AG09309 (cell line): ENCODE measurements at regions not wholly inside any gene's neighbourhood (a gene's known extent, or its start where the extent isn't known, plus 50 kb on each side); places are given as distances from the start of the nearest gene placed in this dataset.

ENCODE experiments used
- DNase-seq: peaks from one replicate; pipeline ENCODE4 v3.0.0-alpha.2; 2010; ENCODE audit warnings: low read depth
- H3K4me3 ChIP-seq: 2 replicates; pipeline ENCODE4 v1.5.1; 2011; ENCODE audit warnings: mild to moderate bottlenecking, low read depth, low read length, moderate library complexity; ENCODE audit not compliant: control insufficient read depth
- TF ChIP-seq, protein P1 (sequence below): IDR thresholded peaks from 2 replicates; pipeline ENCODE4 v1.5.1; 2011; ENCODE audit warnings: mild to moderate bottlenecking, low read depth, low read length, inconsistent platforms; ENCODE audit not compliant: insufficient read depth, control insufficient read depth; ENCODE audit errors: missing control alignments

DNA sequence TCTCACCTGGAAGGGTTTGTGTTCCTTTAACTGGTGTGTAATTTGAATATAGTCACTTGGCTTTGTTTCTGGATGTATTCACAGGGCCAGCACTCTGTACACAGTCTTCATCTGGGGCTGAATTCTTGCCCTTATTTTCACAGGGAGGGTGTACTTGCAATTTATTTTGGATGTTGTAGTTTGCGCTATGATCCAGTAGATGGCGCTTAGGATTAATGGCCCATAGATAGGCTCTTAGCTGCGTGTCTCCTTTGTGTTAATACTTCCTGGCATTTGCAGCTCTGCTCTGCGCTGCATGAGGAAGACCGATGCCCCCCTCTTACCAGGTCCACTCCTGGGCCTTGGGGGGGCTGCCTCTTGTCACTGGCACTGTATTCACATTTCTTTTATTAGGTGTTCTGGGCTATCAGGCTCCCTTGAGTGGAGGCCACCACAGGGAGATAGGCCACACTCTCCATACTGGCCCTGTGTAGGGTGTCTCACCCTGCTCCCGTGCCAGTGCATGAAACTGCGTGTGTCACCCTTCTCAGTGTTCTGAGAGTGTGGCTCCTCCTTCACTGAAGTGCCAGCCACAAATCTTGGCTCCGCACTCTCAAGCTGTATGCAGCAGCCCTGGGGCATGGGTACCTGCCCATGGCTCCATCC, 562.2 kb downstream of the ZIC3 start:
- DNase-seq: no peak
- no peak overlapping the region for H3K4me3 ChIP-seq
- TF ChIP-seq, protein P1, sequence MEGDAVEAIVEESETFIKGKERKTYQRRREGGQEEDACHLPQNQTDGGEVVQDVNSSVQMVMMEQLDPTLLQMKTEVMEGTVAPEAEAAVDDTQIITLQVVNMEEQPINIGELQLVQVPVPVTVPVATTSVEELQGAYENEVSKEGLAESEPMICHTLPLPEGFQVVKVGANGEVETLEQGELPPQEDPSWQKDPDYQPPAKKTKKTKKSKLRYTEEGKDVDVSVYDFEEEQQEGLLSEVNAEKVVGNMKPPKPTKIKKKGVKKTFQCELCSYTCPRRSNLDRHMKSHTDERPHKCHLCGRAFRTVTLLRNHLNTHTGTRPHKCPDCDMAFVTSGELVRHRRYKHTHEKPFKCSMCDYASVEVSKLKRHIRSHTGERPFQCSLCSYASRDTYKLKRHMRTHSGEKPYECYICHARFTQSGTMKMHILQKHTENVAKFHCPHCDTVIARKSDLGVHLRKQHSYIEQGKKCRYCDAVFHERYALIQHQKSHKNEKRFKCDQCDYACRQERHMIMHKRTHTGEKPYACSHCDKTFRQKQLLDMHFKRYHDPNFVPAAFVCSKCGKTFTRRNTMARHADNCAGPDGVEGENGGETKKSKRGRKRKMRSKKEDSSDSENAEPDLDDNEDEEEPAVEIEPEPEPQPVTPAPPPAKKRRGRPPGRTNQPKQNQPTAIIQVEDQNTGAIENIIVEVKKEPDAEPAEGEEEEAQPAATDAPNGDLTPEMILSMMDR: peak; percentile 61

DNA sequence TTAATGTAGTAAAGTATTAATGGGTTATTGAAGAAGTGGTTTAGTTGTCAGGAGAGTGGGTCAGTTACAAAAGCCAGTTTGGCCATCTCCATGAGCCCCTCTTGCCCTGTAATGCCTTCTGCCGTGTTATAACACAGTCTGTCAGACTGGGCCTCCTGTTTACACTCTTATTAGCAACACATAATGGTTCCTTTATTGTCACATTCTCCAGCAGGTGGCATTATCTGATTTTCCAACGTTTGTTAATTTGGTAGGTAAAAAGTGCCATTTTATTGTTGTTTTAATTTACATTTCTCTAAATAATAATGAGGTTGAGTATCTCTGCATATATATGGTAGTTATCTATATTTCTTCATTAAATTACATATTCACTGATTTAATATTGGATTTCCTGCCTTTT, 560.8 kb downstream of the FGF13 start:
- no peak for DNase-seq
- H3K4me3 ChIP-seq: no peak overlapping the region
- TF ChIP-seq, protein P1: no peak

DNA sequence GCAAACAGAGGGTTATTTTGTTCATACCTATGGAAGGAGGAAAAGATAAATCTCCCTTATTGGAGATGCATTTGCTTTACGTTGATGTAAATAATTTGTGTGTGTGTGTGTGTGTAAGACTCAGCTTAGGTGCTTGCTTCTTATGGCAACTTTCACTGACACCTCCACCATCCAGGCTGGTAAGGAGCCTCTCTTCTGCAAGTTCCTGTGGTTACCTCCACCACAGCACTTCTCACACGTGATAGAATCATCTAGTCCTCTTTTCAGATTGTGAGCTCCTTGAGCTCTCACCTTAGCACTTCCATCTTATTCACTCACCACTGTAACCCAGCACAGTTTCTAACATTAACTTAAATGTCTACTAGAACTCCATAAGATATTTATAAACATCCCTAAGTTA, 553.7 kb downstream of the FGF13 start:
- DNase-seq: no peak
- H3K4me3 ChIP-seq: no peak overlapping the region
- TF ChIP-seq, protein P1: no peak

DNA sequence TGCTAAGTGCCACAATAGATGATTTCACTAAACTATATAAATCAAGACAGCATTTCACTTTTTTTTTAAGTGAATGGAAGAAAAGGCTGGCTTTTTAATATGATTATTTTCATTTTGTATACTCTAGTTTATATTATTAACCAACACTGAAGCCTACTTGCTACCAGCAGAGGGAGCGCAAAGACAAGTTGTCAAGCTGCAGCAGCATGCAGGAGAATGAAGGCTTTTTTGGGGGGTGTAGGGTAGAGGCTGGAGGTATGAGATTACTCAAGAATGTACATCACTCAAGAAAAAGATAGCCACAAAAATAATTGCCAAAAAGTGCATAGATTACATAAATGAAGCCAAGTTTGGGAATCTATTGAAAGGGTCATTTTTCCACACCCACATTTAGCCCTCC, 519.5 kb downstream of the FGF13 start:
- H3K4me3 ChIP-seq: no peak overlapping the region
- TF ChIP-seq, protein P1: peak; percentile 38
- DNase-seq: no peak

DNA sequence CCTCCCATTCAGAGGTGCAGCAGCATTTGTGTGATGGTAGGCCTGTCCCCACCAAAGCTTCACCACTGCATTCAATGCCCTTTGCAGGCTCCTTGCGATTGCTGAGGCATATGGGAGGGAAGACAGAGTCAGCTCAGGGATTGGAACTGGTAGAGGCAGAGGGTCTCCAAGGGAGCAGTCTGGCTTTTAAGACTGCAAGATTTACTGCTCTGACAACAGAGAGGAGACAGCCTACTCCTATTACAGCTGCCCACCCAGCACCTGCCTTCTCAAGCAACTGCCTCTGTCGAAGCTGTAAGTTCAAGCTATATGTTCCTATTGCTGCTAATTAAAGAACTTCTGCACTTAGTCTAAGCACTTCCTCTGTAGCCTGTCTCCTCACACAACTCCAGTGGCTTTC, 481.8 kb downstream of the FGF13 start:
- TF ChIP-seq, protein P1: no peak
- no peak overlapping the region for H3K4me3 ChIP-seq
- no peak for DNase-seq

DNA sequence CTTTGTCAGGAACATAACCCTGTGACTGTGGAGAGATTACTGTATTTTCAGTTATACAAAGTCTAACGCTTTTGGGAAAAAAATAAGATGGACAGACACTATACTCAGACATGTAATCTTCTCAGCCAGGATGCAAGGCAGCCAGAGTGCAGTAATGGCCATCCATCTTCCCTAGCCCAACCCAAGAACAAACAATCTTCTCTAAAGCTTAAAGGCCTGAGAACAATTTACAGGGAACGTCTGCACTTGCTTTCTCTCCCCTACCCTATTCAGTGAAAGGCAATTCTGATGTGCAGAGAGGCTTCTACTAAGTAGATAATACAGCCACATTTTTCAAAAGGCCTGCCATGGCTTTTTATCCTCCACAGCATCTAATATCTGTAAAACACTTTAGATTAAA, 471.3 kb downstream of the FGF13 start:
- no peak for DNase-seq
- TF ChIP-seq, protein P1: no peak
- no peak overlapping the region for H3K4me3 ChIP-seq
